ENCODE measurements at regions not wholly inside any gene's neighbourhood (a gene's known extent, or its start where the extent isn't known, plus 50 kb on each side); places are given as distances from the start of the nearest gene placed in this dataset.

DNA sequence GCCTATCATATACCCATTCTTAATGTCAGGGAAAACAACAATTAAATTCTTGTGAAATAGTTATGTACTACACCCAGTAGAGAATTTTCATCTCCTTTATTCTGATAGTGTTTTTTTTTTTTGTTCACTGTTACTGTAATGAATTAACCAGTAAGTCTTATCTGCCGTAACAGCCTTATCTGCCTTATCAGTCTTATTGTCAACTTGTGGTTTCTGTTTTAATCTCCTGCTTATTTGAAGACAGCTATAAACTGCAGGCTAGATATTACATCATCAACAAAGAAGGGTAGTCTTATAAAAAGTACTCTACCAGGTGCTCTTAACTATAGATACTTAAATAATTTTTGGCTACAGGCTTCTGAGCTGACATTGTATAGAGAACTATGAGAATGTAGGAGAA is 79.5 kb downstream of the MAGEB5 start:
- in situ Hi-C loops (cut with HindIII; ENCODE audit: low pct_ligation_motif_present, low sequenced_read_pairs) = no loop called here
- Histone ChIP-seq H3K36me3 (replicated peaks) (no peaks in the 10 kb centered on the region), H3K27me3 (replicated peaks) (no peaks in the 10 kb centered on the region), H3K27ac (no peak overlapping the region), H3K4me3 (ENCODE audit: low read depth, low read length) (no peak overlapping the region)
- TF ChIP-seq, protein P1, sequence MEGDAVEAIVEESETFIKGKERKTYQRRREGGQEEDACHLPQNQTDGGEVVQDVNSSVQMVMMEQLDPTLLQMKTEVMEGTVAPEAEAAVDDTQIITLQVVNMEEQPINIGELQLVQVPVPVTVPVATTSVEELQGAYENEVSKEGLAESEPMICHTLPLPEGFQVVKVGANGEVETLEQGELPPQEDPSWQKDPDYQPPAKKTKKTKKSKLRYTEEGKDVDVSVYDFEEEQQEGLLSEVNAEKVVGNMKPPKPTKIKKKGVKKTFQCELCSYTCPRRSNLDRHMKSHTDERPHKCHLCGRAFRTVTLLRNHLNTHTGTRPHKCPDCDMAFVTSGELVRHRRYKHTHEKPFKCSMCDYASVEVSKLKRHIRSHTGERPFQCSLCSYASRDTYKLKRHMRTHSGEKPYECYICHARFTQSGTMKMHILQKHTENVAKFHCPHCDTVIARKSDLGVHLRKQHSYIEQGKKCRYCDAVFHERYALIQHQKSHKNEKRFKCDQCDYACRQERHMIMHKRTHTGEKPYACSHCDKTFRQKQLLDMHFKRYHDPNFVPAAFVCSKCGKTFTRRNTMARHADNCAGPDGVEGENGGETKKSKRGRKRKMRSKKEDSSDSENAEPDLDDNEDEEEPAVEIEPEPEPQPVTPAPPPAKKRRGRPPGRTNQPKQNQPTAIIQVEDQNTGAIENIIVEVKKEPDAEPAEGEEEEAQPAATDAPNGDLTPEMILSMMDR (IDR thresholded peaks at IDR 0.05; ENCODE audit: low read depth, low read length, missing control alignments) = no peak
- peak; percentile 4 for DNase-seq

DNA sequence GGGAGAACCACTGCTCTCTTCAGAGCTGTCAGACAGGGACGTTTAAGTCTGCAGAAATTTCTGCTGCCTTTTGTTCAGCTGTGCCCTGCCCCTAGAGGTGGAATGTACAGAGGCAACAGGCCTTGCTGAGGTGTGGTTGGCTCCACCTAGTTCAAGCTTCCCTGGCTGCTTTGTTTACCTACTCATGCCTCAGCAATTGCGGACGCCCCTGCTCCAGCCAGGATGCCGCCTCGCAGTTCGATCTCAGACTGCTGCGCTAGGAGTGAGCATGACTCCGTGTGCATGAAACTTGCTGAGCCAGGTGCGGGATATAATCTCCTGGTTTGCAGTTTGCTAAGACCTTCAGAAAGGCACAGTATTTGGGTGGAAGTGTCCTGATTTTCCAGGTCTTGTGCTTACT is 70.9 kb downstream of the MAGEB5 start:
- H3K27me3 ChIP-seq (replicated peaks) = no peaks in the 10 kb centered on the region
- no peak overlapping the region for H3K4me3 ChIP-seq (ENCODE audit: low read depth, low read length)
- in situ Hi-C loops (cut with HindIII; ENCODE audit: low pct_ligation_motif_present, low sequenced_read_pairs) = no loop called here
- no peaks in the 10 kb centered on the region for H3K36me3 ChIP-seq (replicated peaks)
- no peak overlapping the region for H3K27ac ChIP-seq
- TF ChIP-seq, protein P1 (IDR thresholded peaks at IDR 0.05; ENCODE audit: low read depth, low read length, missing control alignments) = no peak
- DNase-seq = no peak

Measured in brain microvascular endothelial cell (primary cell).